ENCODE measurements at regions not wholly inside any gene's neighbourhood (a gene's known extent, or its start where the extent isn't known, plus 50 kb on each side); places are given as distances from the start of the nearest gene placed in this dataset.

DNA sequence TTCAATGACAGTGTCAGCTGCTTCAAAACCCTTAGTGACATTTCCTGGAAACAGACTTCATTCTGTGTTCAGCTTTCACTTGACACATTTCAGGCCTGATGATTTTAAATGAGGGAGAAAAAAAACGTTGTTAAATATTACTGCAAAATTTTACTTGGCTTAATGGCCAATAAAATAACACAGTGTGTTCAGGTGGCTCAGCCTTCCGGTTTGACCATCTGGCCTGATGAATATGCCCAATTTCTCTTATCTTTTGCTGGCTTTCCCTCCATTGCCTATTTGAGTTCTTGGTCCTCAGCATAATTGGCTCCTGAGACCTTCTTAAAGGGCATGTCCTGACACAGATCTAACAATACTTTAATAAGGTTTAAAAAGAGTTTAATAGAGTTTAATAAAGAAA, 462.4 kb downstream of the ADRA2A start:
- Histone ChIP-seq H2AFZ (ENCODE audit: low read length) (no peak overlapping the region), H3K36me3 (ENCODE audit: insufficient read depth, low read length) (no peaks in the 10 kb centered on the region), H3K4me1 (ENCODE audit: low read length) (no peaks in the 10 kb centered on the region), H3K4me3 (ENCODE audit: low read length) (no peak overlapping the region), H4K20me1 (ENCODE audit: insufficient read depth, low read depth, low read length) (no peaks in the 10 kb centered on the region), H3K9me3 (ENCODE audit: low read length) (no peaks in the 10 kb centered on the region), H3K4me2 (ENCODE audit: low read depth, low read length, poor library complexity, severe bottlenecking) (no peak overlapping the region), H3K79me2 (ENCODE audit: low read length) (no peaks in the 10 kb centered on the region), H3K27me3 (ENCODE audit: low read length) (no peaks in the 10 kb centered on the region), H3K27ac (ENCODE audit: low read length) (no peak overlapping the region), H3K9ac (ENCODE audit: low read length) (no peak overlapping the region), H3K9me2 (replicated peaks; ENCODE audit: insufficient read depth, low read length) (no peaks in the 10 kb centered on the region)
- no peak for DNase-seq

- no peaks in the 10 kb centered on the region for H3K4me1 ChIP-seq (ENCODE audit: low read length)
- no peak overlapping the region for H3K9ac ChIP-seq (ENCODE audit: low read length)
- H3K4me3 ChIP-seq (ENCODE audit: low read length), result no peak overlapping the region
- no peak overlapping the region for H2AFZ ChIP-seq (ENCODE audit: low read length)
- H3K36me3 ChIP-seq (ENCODE audit: insufficient read depth, low read length), result no peaks in the 10 kb centered on the region
- H3K4me2 ChIP-seq (ENCODE audit: low read depth, low read length, poor library complexity, severe bottlenecking), result no peak overlapping the region
- H3K9me2 ChIP-seq (replicated peaks; ENCODE audit: insufficient read depth, low read length), result no peaks in the 10 kb centered on the region
- H3K9me3 ChIP-seq (ENCODE audit: low read length), result no peaks in the 10 kb centered on the region
- no peaks in the 10 kb centered on the region for H4K20me1 ChIP-seq (ENCODE audit: insufficient read depth, low read depth, low read length)
- no peak for DNase-seq
- no peak overlapping the region for H3K27ac ChIP-seq (ENCODE audit: low read length)
- H3K27me3 ChIP-seq (ENCODE audit: low read length), result no peaks in the 10 kb centered on the region
- no peaks in the 10 kb centered on the region for H3K79me2 ChIP-seq (ENCODE audit: low read length)
These were observed 467.0 kb downstream of the ADRA2A start for GRCh38 chr10:111543854-111544253.

DNA sequence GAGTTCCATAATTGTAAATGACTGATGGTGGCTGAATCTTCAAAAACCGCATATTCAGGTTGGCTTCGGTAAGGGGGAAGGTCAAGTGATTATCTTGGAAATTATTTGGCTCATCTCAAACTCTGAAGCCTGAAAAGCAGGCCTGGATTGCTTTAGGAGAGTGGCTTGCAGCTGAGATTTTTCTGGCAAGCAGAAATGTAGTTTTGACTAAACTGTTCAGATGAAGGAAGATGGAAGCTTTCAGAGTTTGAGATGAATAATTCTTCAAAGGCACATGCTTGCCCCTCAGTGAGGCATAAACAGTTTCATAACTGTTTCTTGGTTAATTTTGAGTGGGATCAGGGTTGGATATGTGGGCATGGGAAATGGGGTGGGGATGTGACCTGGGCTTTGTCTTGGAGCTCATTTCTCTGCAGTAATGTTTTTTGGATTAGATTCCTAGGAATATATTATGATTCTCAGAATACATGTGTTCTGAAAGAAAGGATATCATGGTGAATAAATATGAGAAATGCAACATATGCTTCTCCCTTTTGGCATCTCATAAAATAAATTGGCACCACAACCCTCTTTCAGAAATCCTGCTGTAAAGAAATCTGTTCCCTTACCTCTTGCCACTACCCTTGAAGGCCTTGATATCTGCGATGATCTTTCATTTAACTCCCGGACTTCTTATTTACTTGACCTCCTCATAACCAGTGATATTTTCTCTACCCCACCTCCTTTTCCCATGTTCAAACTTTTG, 469.2 kb downstream of the ADRA2A start:
- no peaks in the 10 kb centered on the region for H3K9me3 ChIP-seq (ENCODE audit: low read length)
- no peak for DNase-seq
- H3K4me1 ChIP-seq (ENCODE audit: low read length), result no peaks in the 10 kb centered on the region
- no peaks in the 10 kb centered on the region for H4K20me1 ChIP-seq (ENCODE audit: insufficient read depth, low read depth, low read length)
- H3K9me2 ChIP-seq (replicated peaks; ENCODE audit: insufficient read depth, low read length), result no peaks in the 10 kb centered on the region
- H3K27me3 ChIP-seq (ENCODE audit: low read length), result no peaks in the 10 kb centered on the region
- no peak overlapping the region for H3K4me3 ChIP-seq (ENCODE audit: low read length)
- H3K27ac ChIP-seq (ENCODE audit: low read length), result no peak overlapping the region
- H3K79me2 ChIP-seq (ENCODE audit: low read length), result no peaks in the 10 kb centered on the region
- H3K36me3 ChIP-seq (ENCODE audit: insufficient read depth, low read length), result no peaks in the 10 kb centered on the region
- no peak overlapping the region for H3K9ac ChIP-seq (ENCODE audit: low read length)
- no peak overlapping the region for H3K4me2 ChIP-seq (ENCODE audit: low read depth, low read length, poor library complexity, severe bottlenecking)
- H2AFZ ChIP-seq (ENCODE audit: low read length), result no peak overlapping the region

DNA sequence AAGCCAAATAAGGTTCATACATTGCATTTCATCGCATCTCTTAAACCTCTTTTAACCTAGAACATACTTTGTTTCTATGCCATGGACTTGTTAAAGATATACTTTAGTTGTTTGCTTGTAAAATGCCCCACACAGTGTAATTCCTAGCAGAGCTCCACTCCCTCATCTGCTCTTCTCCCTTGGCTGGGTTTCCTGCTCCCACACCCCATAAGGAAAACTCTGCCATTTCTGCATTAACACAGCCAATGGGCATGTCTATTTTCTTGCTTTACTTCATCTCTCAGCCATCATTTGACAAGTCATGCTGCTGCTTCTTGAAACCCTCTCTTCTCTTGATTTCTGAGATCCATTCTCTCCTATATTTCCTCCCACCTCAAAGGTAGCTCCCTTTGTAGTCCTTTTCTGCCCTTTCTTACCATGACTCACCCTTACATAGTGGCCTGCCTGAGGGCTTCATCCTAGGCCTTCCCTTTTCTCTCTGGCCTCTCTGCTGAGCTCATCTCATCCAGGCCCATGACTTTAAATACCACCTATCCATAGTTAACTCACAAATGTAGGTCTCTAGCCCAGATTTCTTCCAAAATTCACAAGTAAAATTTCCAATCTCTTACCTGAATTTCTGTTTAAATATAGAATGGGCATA, 471.4 kb downstream of the ADRA2A start:
- Histone ChIP-seq H3K9ac (ENCODE audit: low read length) (no peak overlapping the region), H3K27me3 (ENCODE audit: low read length) (no peaks in the 10 kb centered on the region), H3K9me3 (ENCODE audit: low read length) (no peaks in the 10 kb centered on the region), H4K20me1 (ENCODE audit: insufficient read depth, low read depth, low read length) (no peaks in the 10 kb centered on the region), H3K27ac (ENCODE audit: low read length) (no peak overlapping the region), H3K36me3 (ENCODE audit: insufficient read depth, low read length) (no peaks in the 10 kb centered on the region), H3K4me3 (ENCODE audit: low read length) (no peak overlapping the region), H2AFZ (ENCODE audit: low read length) (no peak overlapping the region), H3K4me1 (ENCODE audit: low read length) (no peaks in the 10 kb centered on the region), H3K4me2 (ENCODE audit: low read depth, low read length, poor library complexity, severe bottlenecking) (no peak overlapping the region), H3K79me2 (ENCODE audit: low read length) (no peaks in the 10 kb centered on the region), H3K9me2 (replicated peaks; ENCODE audit: insufficient read depth, low read length) (no peaks in the 10 kb centered on the region)
- no peak for DNase-seq

DNA sequence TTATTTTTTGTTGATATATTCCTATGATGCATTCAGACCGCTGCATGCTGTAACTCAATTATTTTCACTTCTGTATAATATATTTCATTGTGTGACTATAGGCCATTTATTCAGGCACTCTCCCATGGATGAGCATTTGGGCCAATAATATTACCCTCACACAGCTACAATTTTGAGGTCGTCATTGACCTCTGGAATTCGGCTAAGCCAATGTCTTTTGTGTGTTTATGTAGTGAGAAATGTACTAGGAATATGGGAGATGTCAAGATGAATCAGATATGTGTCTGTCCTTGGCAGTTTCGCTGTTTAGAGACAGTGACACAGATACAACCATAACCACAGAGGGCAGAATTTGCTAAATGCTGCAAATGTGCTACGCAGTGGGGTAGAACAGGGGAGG, 474.2 kb downstream of the ADRA2A start:
- Histone ChIP-seq H3K27me3 (ENCODE audit: low read length) (no peaks in the 10 kb centered on the region), H3K9me3 (ENCODE audit: low read length) (no peaks in the 10 kb centered on the region), H3K4me1 (ENCODE audit: low read length) (no peaks in the 10 kb centered on the region), H3K9ac (ENCODE audit: low read length) (no peak overlapping the region), H3K4me2 (ENCODE audit: low read depth, low read length, poor library complexity, severe bottlenecking) (no peak overlapping the region), H2AFZ (ENCODE audit: low read length) (no peak overlapping the region), H3K79me2 (ENCODE audit: low read length) (no peaks in the 10 kb centered on the region), H3K4me3 (ENCODE audit: low read length) (no peak overlapping the region), H4K20me1 (ENCODE audit: insufficient read depth, low read depth, low read length) (no peaks in the 10 kb centered on the region), H3K9me2 (replicated peaks; ENCODE audit: insufficient read depth, low read length) (no peaks in the 10 kb centered on the region), H3K27ac (ENCODE audit: low read length) (no peak overlapping the region), H3K36me3 (ENCODE audit: insufficient read depth, low read length) (no peaks in the 10 kb centered on the region)
- DNase-seq, result no peak

DNA sequence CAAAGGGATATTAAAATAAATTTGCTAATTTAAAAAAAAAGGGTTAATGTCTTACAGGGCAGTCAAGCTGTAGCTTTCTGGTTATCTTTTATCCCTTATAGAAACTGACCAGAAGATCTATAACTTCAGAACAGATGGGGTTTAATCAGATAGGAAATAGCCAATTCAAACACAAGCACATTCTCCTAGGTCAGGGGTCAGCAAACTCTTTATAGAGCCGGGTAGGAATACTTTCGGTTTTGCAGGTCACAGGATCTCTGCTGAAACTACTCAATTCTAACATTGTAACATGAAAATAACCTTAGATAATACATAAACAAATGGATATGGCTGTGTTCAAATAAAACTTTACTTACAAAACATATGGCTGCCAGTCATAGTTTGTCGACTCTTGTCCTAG, 479.8 kb downstream of the ADRA2A start:
- Histone ChIP-seq H3K27ac (ENCODE audit: low read length) (no peak overlapping the region), H3K9me2 (replicated peaks; ENCODE audit: insufficient read depth, low read length) (no peaks in the 10 kb centered on the region), H3K79me2 (ENCODE audit: low read length) (no peaks in the 10 kb centered on the region), H4K20me1 (ENCODE audit: insufficient read depth, low read depth, low read length) (no peaks in the 10 kb centered on the region), H3K9ac (ENCODE audit: low read length) (no peak overlapping the region), H2AFZ (ENCODE audit: low read length) (no peak overlapping the region), H3K27me3 (ENCODE audit: low read length) (no peaks in the 10 kb centered on the region), H3K4me2 (ENCODE audit: low read depth, low read length, poor library complexity, severe bottlenecking) (no peak overlapping the region), H3K4me1 (ENCODE audit: low read length) (no peaks in the 10 kb centered on the region), H3K36me3 (ENCODE audit: insufficient read depth, low read length) (no peaks in the 10 kb centered on the region), H3K4me3 (ENCODE audit: low read length) (no peak overlapping the region), H3K9me3 (ENCODE audit: low read length) (no peaks in the 10 kb centered on the region)
- DNase-seq, result no peak

DNA sequence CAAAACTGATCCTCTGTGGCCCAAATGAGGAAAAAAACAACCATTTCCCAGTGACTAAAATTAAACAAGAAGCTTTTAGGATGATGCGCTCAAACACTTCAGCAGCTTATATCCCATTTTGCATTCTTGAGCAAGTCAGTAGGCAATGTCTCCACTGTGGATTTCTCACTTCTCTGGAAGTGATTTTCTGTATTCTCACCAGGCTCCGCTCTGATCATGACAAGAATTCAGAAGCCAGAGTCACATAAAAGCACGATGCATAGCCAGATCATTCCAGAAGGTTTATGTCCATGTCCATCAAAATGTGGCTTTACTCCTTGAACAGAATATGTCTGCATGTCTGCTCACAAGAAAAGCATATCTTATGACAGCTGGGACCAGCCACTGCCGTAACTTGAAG, 481.4 kb downstream of the ADRA2A start:
- no peak for DNase-seq
- H4K20me1 ChIP-seq (ENCODE audit: insufficient read depth, low read depth, low read length), result no peaks in the 10 kb centered on the region
- H3K27me3 ChIP-seq (ENCODE audit: low read length), result no peaks in the 10 kb centered on the region
- no peak overlapping the region for H2AFZ ChIP-seq (ENCODE audit: low read length)
- H3K4me1 ChIP-seq (ENCODE audit: low read length), result no peaks in the 10 kb centered on the region
- no peaks in the 10 kb centered on the region for H3K9me3 ChIP-seq (ENCODE audit: low read length)
- H3K9ac ChIP-seq (ENCODE audit: low read length), result no peak overlapping the region
- no peak overlapping the region for H3K4me2 ChIP-seq (ENCODE audit: low read depth, low read length, poor library complexity, severe bottlenecking)
- H3K4me3 ChIP-seq (ENCODE audit: low read length), result no peak overlapping the region
- H3K79me2 ChIP-seq (ENCODE audit: low read length), result no peaks in the 10 kb centered on the region
- H3K36me3 ChIP-seq (ENCODE audit: insufficient read depth, low read length), result no peaks in the 10 kb centered on the region
- no peaks in the 10 kb centered on the region for H3K9me2 ChIP-seq (replicated peaks; ENCODE audit: insufficient read depth, low read length)
- no peak overlapping the region for H3K27ac ChIP-seq (ENCODE audit: low read length)

- Histone ChIP-seq H3K4me1 (ENCODE audit: low read length) (no peaks in the 10 kb centered on the region), H3K27ac (ENCODE audit: low read length) (no peak overlapping the region), H4K20me1 (ENCODE audit: insufficient read depth, low read depth, low read length) (no peaks in the 10 kb centered on the region), H3K79me2 (ENCODE audit: low read length) (no peaks in the 10 kb centered on the region), H3K4me2 (ENCODE audit: low read depth, low read length, poor library complexity, severe bottlenecking) (no peak overlapping the region), H3K9ac (ENCODE audit: low read length) (no peak overlapping the region), H3K27me3 (ENCODE audit: low read length) (no peaks in the 10 kb centered on the region), H3K9me3 (ENCODE audit: low read length) (no peaks in the 10 kb centered on the region), H2AFZ (ENCODE audit: low read length) (no peak overlapping the region), H3K36me3 (ENCODE audit: insufficient read depth, low read length) (no peaks in the 10 kb centered on the region), H3K9me2 (replicated peaks; ENCODE audit: insufficient read depth, low read length) (no peaks in the 10 kb centered on the region), H3K4me3 (ENCODE audit: low read length) (no peak overlapping the region)
- no peak for DNase-seq
These were observed 483.2 kb downstream of the ADRA2A start for GRCh38 chr10:111560027-111560426.

All from Karpas-422 (cell line).